Stimulated activated CD8-positive, alpha-beta memory T cell treated with anti-CD3 and anti-CD28 coated beads, Interleukin-15, amount 100 ng/mL, for 4 hours (primary cell): ENCODE measurements at regions not wholly inside any gene's neighbourhood (a gene's known extent, or its start where the extent isn't known, plus 50 kb on each side); places are given as distances from the start of the nearest gene placed in this dataset.
A peak's percentile ranks its signal among the peaks of the same experiment; 100 is the strongest.
"Not testable (repeated sequence)": the region's sequence is repeated elsewhere in the genome, so short reads cannot be mapped to it uniquely, and the experiment has no call there.

Experiments used
- DNase-seq, 2 donors: peaks; one replicate each; pipeline ENCODE4 v3.0.0-alpha.2; 2020; ENCODE audit warnings: low read depth in 2 of 2

DNA sequence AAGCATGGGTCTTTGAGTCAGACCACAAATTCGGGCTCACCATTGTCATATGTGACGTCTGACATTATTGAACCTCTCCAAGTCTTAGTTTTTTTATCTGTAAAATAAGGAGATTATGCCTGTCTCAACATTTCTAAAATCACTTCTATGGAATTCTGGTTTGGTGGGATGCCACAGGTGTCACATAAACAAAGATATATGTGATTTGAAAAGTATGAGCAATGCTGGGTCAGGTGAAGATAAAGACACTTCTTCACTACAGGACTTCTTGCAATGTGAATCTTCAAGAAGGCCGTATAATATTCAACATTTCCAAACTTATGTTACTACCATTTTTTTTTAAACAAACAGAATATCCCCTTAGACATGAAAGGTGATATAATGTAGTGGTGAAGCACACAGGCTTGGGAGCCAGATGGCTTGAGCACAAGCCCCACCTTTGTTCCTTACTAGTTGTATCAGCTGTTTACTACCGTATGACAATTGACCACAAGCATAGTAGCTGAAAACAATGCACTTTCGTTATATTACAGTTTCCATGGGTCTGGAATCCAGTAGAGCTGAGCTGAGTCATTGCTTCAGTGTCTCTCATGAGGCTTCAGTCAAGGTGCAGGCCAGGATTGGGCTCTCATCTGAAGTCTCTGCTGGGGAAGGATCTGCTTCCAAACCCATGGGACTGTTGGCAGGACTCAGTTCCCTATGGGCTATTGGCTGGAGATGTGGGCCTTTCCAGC, 87.7 kb downstream of the UTP18 start:
- DNase-seq: no peak

DNA sequence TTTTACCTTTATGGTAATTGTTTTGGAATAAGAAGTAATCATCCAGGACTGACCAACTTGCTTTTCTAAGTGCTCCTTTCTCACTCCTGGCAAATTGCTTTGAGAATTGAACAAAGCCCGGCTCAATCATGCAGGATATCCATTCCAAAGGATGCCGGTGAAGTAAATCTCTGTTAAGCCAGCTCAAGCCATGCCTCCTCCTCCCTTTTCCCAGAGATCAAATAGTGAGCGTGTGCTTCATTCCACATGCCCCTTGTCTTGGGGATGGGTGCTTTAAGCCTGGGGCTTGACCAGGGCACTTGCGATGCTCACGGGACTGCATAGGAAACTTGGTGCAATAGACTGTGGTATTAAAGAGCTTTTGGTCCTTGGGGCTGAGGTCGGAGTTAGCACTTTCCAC, 90.7 kb downstream of the UTP18 start:
- DNase-seq: no peak

DNA sequence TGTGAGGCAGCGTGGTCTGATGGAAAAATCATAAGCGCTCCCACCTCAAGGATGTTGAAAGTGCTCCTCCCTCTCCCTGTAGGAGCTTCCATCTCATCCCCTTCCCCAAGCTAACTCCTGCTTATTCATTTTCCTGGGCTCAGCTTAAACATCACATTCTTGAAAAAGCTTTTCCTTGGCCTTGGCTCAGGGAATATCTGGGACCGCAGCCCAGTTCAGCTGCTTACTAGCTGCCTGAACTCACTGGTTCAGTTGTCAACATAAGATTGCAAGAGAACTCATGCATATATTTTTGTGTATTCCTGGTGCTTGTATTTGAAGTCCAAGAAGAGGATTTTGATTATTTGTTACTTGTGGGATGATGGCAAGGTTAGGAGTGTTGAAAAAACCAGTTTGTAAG, 91.5 kb downstream of the UTP18 start:
- DNase-seq: no peak

DNA sequence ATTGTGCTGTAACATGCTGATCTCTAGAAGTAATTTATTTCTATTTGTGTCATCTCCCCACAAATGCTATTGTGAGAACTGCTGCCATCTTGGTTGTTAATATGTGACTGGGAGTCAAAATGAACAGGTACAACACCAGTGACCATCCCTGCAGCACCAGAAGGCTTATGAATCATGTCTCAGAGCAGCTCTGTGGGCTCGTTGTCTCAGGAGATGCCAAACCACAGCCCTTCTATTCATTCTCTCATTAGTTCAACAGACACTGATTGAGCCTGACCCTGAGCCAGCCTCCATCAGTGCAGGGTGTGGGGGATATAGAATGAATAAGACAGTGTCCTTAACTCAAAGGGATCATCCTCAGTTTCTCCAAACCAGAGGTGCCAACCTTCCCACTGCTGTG, 92.5 kb downstream of the UTP18 start:
- no peak for DNase-seq

DNA sequence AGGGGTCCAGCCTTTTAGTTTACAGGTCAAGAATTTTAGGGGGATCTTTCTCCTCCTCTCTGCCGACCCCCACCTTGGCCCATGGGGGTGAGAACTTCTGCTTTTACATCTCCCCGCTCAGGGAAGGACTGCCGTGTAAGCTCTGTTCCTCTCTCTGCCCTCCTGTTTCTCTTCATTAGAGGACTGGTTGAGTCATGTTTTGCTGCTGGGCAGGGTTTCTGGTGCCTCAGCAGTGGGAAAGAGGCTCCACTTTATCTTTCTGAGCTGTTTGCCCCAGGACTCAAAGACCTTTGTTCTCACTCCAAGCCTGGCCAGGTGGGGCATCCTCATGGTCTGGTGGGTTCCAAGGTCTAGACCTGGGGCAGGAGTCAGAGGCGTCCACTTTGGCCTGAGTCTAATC, 93.0 kb downstream of the UTP18 start:
- DNase-seq: no peak

DNA sequence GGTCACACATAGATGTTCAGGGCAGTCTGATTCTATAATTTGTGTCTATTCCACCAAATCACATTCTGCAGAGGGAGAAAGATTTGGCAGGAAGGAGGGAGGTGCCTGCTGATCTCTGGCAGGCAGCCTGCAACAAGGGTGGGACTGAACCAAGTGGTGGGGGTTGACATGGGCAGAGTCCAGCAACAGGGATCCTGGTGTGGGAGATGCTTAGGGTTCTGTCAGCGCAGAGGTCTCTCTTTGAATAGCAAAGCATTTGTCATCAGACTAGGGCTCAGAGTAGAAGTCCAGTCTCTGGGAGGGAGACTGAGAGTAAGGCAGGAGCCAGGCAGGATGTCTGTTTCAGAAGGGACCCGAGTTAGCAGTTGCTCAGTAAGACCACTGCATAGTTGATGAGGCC, 94.6 kb downstream of the UTP18 start:
- DNase-seq: no peak

DNA sequence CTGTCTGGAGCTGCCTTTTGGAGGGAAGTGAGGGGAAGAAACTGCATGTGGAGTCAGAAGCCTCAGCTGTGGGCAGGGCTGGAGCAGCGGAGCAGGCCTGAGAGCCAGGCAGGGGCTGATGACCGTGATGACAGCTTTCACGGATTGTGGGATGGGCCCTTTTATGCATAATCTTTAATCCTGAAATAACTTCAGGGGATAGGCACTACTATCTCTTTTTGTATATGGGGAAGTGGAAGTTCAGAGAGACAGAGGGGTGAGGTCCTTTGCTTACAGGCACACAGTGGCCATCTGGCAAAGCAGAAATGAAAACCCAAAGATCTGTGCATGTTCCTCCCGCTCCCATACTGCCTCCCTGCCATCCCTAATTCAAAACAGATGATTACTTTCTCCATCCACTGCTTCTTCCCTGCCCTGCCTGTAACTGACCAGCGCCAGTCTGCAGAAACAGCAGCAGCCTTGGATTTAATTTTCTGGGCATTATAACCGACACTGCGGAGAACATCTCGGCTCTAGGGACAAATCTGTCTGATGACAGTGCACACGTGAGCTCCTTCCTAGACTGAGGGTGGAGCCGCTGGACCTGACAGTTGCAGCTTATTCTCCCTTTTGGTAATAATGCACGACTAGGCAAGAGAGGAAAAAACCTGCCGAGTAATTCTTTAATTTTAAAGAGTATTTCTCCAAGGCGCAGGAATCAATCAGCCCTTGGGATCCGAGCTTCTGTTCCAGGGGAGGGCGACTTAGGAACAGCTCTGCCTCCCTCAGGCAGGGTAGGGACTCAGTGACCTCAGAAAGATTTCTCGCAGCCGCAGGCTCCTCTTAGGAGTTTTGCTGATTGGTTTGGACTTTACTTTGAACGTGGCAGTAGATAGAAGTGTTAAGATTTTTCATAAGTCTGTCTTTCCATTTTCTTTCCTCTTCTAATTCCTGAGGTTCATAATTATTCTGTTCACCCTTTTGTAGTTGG, 95.4 kb downstream of the UTP18 start:
- DNase-seq: no peak

DNA sequence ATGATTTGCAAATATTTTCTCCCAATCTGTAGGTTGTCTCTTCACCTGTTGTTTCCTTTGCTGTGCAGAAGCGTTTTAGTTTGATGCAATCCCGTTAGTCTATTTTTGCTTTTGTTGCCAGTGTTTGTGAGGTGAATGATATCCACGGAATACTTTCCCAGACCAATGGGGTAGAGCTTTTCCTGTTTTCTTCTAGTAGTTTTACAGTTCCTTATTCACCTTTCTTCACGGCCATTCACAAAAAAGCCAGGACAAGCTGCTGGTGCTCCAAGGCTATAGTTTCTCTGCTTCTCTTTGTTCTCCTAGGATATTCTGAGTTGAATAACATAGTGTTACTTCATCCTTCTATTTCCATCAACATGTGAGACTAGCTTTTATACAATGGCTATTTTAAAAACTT, 98.7 kb downstream of the UTP18 start:
- no peak for DNase-seq

DNA sequence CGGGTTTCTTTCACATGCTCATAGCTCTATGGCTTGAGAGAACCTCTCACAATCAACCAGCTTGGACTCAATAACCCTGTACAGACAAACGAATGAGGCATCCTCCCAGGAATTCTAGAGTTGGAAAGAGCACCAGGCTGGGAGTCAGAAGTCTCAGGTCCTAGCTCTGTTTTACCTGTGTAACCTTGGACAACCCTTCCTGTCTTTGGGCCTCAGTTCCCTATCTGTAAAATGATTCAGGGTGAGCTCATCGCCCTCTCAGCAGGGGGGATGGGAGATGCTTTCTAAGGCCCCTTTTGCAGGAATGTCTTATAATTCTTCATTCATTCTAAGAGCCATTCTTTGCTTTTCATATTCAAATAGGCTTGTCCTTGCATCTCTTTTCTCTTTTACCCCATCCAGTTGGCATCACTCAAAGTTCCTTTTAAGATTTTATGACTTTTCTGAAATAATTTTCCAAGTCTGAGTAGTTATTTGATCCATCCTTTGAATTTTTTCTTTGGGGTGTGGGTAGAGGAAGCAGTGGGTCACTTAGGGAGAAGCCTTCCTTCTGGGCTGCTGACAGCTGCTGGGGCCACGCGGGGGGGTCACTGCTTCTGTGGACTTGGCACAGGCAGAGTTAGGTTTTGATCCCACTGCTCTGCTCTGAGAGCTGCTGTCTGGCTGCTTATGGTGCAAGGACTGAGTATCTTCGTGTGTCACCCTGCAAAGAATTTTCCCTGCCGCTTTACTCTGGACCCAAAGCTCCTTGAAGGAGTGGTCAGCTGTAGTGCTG, 102.7 kb downstream of the UTP18 start:
- DNase-seq: no peak

DNA sequence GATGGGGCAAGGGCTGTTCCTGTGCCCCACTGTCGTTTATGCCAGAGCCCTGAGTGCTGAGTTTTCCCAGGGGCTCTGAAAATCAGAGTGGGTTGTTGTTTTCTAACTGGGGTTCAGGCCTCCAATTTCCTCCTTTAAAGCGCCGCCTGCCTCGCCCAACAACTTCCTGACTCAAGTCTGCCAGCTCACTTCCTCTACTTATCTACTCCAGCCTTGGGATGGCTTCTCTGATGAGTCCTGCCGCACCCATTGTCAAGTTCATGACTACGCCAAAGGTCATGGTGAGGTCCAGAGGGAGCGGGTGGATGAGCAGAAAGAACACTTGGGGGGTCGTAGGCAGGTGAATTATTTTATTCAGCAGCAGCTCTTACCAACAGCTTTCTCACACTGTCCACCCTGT, 104.7 kb downstream of the UTP18 start:
- DNase-seq: no peak

DNA sequence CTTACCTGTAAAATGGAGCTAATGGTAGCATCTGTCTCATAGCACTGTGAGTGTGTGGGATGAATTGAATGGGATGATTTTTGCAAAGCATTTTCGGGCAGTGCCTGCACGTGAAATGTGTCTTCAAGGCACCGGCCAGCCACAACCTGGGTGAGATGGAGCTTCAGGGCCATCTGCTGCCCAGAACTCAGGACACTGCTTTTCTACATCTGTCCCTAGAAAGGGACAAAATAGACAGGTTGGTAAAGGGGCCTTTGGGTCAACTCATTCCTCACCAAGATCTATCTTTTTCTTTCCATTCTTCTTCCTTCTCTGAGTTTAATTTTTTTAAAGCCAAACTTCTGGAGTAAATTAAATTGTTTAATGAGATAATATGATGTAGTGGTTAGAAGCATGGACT, 106.5 kb downstream of the UTP18 start:
- DNase-seq: no peak

DNA sequence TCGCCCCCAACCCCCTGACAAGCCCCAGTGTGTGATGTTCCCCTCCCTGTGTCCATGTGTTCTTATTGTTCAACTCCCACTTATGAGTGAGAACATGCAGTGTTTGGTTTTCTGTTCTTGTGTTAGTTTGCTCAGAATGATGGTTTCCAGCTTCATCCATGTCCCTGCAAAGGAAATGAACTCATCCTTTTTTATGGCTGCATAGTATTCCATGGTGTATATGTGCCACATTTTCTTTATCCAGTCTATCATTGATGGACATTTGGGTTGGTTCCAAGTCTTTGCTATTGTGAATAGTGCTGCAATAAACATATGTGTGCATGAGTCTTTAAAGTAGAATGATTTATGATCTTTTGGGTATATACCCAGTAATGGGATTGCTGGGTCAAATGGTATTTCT, 107.5 kb downstream of the UTP18 start:
- not testable (repeated sequence) for DNase-seq

DNA sequence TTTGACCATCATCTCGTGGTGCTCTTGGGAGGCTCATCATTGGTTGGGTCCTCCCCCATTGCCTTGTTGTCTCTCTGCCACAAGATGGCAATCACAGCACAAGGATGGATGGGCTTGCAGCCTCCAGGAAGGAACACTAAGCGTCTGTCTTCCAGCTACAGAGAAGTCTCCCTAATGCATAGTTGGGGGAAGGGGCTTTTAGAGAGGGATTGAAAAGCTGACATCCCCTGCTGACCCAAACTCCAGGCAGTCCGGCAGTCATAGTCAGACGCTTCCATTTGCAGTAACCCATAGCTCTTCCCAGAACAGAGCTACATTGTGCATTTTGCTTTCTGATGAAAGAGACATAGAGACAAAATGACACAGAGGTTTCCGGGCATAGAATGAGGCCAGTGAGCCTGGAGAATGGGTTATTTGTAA, 111.4 kb downstream of the UTP18 start:
- DNase-seq: peak in 1 of 2 donors; percentile 20

DNA sequence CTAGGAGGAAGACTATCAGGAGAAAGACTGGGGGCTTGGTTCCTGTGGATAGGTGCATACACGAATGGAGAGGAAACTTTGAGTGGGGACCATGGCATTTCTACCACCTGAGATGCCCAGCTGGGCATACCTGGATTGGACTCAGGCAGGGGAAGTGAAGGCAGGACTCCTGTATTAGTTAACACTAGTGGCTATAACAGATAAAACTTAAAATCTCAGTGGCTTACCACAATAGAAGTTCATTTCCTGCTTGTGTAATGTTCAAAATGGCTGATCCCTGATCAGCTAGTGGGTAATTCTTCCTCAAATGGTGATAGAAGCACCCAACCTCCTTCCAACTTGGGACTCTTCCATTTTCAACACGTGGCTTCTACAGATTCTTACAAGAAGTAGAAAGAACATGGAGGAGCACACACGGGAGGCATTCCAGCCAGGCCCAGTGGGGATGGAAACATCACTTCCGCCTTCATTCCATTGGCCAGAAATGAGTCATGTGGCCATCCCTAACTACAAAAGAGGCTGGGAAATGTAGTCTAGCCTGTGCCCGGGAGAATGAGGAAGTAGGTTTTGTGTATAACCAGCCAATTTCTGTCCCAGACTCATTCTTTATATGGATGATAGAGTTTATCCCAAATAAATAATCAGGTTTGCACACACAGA, 112.1 kb downstream of the UTP18 start:
- no peak for DNase-seq

DNA sequence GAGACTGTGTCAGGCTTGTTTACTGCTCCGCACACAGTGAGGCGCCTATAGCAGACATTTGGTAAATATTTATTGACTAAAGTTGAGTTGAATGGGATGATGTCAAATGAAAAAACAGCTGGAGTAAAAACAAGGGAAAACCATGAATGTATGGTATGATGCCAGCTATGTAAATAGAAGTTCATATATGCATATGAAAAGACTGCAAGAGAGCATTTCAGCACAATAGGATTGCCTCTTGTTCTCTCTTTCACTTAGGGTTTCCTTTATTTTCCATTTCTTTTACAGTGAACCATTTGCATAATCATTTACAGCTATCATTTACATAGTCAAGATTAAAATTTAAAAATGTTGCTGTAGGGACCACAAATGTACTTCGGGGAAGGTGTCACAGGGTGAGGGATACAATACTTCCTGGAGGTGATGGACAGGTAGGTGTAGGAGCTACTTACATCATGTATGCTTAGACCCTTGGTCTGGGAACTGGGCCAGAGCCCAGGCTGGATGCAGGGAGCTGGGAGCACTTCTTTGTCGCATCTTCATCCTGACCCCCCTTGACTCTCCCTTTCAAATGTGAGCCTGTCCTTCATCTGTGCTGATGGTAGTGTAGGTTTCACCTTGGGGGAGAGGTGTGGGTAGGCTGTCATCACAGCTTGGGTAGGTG, 113.3 kb downstream of the UTP18 start:
- no peak for DNase-seq

DNA sequence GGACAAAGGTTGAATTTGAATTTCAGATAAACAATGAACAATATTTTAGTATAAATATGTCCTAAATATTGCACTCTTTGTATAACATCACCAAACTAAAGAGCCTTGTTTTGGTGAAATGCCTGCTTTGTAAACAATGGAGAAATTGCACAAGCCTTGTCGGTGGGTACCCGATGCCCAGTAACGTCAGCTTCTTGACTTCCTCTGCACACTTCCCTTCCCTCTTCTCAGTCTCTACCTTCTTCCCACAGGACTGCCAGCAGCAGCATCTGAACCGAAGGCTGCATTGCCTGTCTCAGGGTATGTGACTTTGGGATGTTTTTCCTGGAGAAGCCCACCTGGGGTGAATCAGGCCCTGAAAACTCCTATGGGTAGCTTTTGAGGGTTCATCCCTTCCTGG, 113.9 kb downstream of the UTP18 start:
- DNase-seq: no peak

DNA sequence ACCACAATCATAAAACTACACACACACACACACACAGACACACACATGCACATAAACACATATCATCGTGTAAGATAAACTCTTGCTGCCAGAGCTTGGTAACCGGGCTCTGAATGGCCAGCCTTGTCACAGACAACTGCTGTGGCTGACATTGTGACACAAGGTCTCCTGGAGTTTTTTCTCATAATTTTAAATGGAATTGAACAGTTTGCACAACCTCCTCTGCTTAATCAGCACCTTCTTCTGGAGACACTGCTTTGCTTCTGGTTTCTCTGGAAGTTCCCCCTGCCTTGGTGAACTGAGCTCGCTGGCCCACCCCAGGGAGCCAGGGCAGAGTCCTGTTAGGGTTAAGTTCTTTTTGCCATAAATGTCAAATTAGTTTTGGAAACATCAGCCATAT, 115.4 kb downstream of the UTP18 start:
- DNase-seq: no peak

DNA sequence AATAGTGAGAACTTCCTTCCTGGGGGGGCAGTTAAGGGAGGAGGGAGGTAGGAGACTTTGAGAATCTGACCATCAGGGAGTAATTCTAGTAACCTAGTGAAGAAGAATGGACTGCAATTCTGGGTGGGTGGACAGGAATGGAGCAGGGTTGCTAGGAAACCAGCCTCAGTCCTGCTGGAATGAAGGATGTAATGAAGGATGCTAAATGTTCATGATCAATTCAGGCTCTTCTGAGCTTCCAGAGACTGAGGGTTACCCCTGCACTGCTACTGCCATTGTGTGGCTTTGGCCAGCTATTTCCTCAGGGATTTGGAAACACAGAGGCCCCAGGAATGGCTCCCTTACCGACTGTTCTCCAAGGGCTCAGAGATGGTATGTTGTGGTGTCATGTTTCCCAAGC, 116.4 kb downstream of the UTP18 start:
- DNase-seq: no peak

DNA sequence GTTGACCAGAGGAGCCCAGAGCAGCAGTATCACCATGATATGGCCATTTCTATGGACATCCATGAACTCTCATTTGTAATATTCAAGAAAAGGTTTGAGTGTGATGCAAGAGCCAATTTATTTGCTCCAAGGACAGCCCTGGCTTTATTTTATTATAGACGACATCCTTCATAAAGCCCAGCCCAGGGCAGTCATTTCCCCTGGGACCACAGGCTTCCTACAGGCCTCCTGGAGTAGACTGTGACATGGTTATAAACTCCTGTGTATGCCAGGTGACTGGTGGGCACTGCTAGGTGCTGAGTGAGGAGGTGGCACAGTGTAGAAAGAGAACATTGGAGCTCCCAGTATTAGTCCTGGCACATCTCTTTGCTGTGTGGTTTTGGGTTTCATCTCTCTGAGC, 120.9 kb downstream of the UTP18 start:
- DNase-seq: no peak

DNA sequence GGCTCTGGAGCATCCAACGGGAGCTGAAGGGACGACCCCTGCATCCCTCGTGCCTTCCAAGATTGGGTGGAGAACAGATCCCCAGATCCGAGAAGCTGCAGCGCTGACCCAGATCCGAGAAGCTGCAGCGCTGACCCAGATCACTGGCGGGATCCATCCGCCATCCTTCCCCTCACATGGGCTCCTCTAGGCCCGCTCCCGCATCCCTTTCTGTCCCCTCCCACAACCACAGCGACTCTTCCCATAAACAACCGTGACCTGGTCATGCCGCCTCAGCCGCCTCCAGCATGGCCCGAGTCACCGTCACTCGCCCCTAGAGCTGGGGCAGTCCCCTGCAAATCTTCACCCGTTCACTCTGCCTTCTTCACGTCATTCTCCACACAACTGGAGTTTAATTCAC, 124.9 kb downstream of the UTP18 start:
- no peak for DNase-seq

DNA sequence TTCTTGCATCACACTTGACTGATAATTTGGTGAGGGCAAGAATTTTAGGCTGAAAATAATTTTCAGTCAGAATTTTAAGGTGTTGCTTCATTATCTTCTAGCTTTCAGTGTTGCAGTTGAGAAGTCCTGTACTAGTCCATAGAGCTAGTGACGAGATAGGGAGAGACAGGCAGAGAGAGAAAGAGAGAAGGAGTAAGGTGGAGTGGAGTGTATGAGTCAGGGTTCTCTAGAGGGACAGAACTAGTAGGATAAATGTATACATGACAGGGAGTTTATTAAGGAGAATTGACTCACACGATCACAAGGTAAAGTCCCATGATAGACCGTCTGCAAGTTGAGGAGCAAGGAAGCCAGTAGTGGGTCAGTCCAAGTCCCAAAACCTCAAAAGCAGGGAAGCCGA, 127.2 kb downstream of the UTP18 start:
- no peak for DNase-seq
